Tibial artery (tissue), 4 donors: ENCODE measurements at regions not wholly inside any gene's neighbourhood (a gene's known extent, or its start where the extent isn't known, plus 50 kb on each side); places are given as distances from the start of the nearest gene placed in this dataset.
"Not testable (repeated sequence)": the region's sequence is repeated elsewhere in the genome, so short reads cannot be mapped to it uniquely, and the experiment has no call there.

ENCODE experiments used
- DNase-seq, 2 donors: peaks; one replicate each; pipeline ENCODE4 v3.0.0-alpha.2; 2019
- H3K27ac ChIP-seq, 2 donors: fragments of 200-600 bp; sonication (generic) in 1 of 2; 1 replicate in 1 of 2; 2 replicates in 1 of 2; pipeline ENCODE4 v1.5.1; 2018 to 2019; ENCODE audit warnings: mild to moderate bottlenecking in 1 of 2
- H3K27me3 ChIP-seq, 2 donors: fragments of 200-600 bp; sonication (generic) in 1 of 2; one replicate each; pipeline versions ENCODE4 v1.5.1 to v1.6.0; 2016 to 2019
- H3K36me3 ChIP-seq, 3 donors: fragments of 200-600 bp; sonication (generic) in 2 of 3; one replicate each; pipeline ENCODE4 v1.5.1; 2016 to 2019; ENCODE audit warnings: mild to moderate bottlenecking in 2 of 3
- H3K4me1 ChIP-seq, 4 donors: fragments of 200-600 bp; sonication (generic) in 2 of 4; 1 replicate in 3 of 4; 2 replicates in 1 of 4; pipeline ENCODE4 v1.5.1; 2016 to 2019
- H3K4me3 ChIP-seq, 2 donors: fragments of 200-600 bp; sonication (generic) in 1 of 2; 1 replicate in 1 of 2; 2 replicates in 1 of 2; pipeline ENCODE4 v1.5.1; 2018 to 2019; ENCODE audit warnings: mild to moderate bottlenecking in 2 of 2
- H3K9me3 ChIP-seq, 3 donors: fragments of 200-600 bp; sonication (generic) in 1 of 3; one replicate each; pipeline ENCODE4 v1.5.1; 2016 to 2019
- intact Hi-C: fragments of 100-400 bp; cut with DNase I; formaldehyde crosslinking; loops from one replicate; pipeline ENCODE4 v1.15.0; 2023; ENCODE audit warnings: low total_unique reads
- TF ChIP-seq, protein P1 (sequence below), 2 experiments: fragments of 200-600 bp in 1 of 2; fragments of 450-650 bp in 1 of 2; IDR thresholded peaks; one replicate each; pipeline ENCODE4 v1.5.1; 2017 to 2019; ENCODE audit warnings: antibody characterized with exemption in 2 of 2, mild to moderate bottlenecking in 1 of 2, moderate library complexity in 1 of 2

GRCh38 chr6:57815826-57816225, 498.4 kb downstream of the PRIM2 start:
- H3K4me3 ChIP-seq, H3K9me3 ChIP-seq, H3K36me3 ChIP-seq, intact Hi-C loops, DNase-seq, H3K27ac ChIP-seq, H3K4me1 ChIP-seq: not testable (repeated sequence)
- peaks cover 0 to 16% of the 10 kb centered on the region in 2 donors for H3K27me3 ChIP-seq

- H3K27ac ChIP-seq, H3K36me3 ChIP-seq, H3K4me1 ChIP-seq, intact Hi-C loops, H3K4me3 ChIP-seq, H3K9me3 ChIP-seq, DNase-seq: not testable (repeated sequence)
- H3K27me3 ChIP-seq = peaks cover 0 to 15% of the 10 kb centered on the region in 2 donors
Observed at GRCh38 chr6:57821325-57821724, 503.9 kb downstream of the PRIM2 start.

DNA sequence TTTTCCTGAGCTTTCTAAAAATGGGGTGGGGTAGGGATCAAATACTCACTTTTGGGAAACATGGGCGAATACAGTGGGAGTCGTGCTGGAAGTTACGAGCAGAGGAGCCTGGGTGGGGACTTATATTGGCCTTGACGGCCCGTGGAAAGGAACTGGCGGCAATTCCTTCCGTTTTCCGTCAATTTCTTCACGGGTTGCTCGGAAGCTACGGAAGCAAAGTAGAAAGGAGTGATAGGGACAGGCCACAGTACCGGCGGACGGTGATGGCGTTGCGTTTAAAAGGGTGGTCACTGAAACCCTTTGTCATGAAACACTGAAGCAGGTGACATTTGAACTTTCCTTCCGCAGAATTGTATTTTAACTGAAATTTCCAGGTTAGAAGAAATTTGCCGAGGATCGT, 505.0 kb downstream of the PRIM2 start:
- intact Hi-C loops, H3K27ac ChIP-seq, H3K9me3 ChIP-seq, DNase-seq, H3K4me3 ChIP-seq, H3K36me3 ChIP-seq, H3K4me1 ChIP-seq: not testable (repeated sequence)
- peaks cover 0 to 15% of the 10 kb centered on the region in 2 donors for H3K27me3 ChIP-seq

- DNase-seq = no peak
- intact Hi-C loops = no loop called here
- no peaks in the 10 kb centered on the region for H3K9me3 ChIP-seq
- no peak overlapping the region for H3K27ac ChIP-seq
- no peak overlapping the region for H3K4me3 ChIP-seq
- H3K4me1 ChIP-seq = no peaks in the 10 kb centered on the region
- H3K36me3 ChIP-seq = no peaks in the 10 kb centered on the region
- TF ChIP-seq, protein P1, sequence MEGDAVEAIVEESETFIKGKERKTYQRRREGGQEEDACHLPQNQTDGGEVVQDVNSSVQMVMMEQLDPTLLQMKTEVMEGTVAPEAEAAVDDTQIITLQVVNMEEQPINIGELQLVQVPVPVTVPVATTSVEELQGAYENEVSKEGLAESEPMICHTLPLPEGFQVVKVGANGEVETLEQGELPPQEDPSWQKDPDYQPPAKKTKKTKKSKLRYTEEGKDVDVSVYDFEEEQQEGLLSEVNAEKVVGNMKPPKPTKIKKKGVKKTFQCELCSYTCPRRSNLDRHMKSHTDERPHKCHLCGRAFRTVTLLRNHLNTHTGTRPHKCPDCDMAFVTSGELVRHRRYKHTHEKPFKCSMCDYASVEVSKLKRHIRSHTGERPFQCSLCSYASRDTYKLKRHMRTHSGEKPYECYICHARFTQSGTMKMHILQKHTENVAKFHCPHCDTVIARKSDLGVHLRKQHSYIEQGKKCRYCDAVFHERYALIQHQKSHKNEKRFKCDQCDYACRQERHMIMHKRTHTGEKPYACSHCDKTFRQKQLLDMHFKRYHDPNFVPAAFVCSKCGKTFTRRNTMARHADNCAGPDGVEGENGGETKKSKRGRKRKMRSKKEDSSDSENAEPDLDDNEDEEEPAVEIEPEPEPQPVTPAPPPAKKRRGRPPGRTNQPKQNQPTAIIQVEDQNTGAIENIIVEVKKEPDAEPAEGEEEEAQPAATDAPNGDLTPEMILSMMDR (IDR thresholded peaks at IDR 0.05) = no peak
- peaks cover 0 to 10% of the 10 kb centered on the region in 2 donors for H3K27me3 ChIP-seq
Observed at GRCh38 chr6:57822896-57823358, 505.5 kb downstream of the PRIM2 start.

DNA sequence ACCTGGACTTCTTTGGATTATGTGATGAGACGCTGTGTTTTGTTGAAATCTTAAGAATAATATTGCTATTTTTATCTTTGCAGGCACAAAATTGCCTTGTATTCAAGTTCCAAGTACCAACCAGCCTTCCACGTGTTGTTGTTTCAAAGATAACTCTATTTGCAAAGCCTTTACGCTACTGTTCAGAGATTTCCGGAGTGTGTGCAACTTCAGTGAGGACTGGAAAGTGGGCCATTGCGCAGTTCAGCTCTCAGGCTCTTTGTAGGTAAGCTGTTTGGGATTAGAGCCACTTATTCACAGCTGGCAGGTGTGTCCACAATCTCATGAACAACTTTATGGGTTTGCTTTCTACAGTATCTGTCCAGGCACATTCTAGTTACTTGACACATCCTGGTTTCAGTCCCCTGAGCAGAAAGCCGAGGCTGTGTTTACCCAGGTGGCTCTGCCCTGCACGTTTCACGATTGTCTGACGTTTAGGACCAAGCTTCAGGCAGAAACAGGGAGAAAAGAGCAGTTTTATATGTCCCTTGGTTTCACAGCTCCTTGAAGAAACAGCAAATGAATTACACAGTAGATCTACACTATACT, 520.3 kb downstream of the PRIM2 start:
- DNase-seq, H3K27me3 ChIP-seq, H3K36me3 ChIP-seq, intact Hi-C loops, H3K9me3 ChIP-seq, H3K27ac ChIP-seq, H3K4me1 ChIP-seq, H3K4me3 ChIP-seq: not testable (repeated sequence)

- H3K9me3 ChIP-seq, H3K4me1 ChIP-seq, H3K27ac ChIP-seq, H3K4me3 ChIP-seq, intact Hi-C loops, H3K36me3 ChIP-seq, H3K27me3 ChIP-seq, DNase-seq: not testable (repeated sequence)
Observed at GRCh38 chr6:57841551-57841950, 524.1 kb downstream of the PRIM2 start.

- H3K36me3 ChIP-seq, H3K9me3 ChIP-seq, H3K27ac ChIP-seq, H3K27me3 ChIP-seq, intact Hi-C loops, DNase-seq, H3K4me1 ChIP-seq, H3K4me3 ChIP-seq: not testable (repeated sequence)
Observed at GRCh38 chr6:57853745-57854407, 536.4 kb downstream of the PRIM2 start.

GRCh38 chr6:57860481-57861315, 543.3 kb downstream of the PRIM2 start:
- H3K4me3 ChIP-seq, H3K36me3 ChIP-seq, H3K9me3 ChIP-seq, H3K27me3 ChIP-seq, DNase-seq, H3K4me1 ChIP-seq, H3K27ac ChIP-seq, intact Hi-C loops: not testable (repeated sequence)

DNA sequence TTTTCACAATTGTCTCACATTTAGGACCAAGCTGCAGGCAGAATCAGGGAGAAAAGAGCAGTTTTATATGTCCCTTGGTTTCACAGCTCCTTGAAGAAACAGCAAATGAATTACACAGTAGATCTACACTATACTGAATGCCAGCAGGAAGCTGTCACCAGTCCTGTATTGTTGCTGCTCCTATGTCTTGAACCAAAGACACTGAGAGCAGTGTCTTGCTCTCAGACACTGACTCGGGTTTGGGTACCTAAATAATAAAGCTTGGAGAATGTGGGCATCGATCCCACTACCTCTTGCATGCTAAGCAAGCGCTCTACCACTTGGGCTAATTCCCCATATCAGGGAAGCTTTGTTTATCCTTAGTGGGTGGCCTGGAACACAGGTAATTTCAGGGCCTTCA, 552.7 kb downstream of the PRIM2 start:
- H3K4me1 ChIP-seq, H3K4me3 ChIP-seq, H3K36me3 ChIP-seq, DNase-seq, H3K9me3 ChIP-seq, intact Hi-C loops, H3K27ac ChIP-seq, H3K27me3 ChIP-seq: not testable (repeated sequence)

- H3K27ac ChIP-seq, H3K36me3 ChIP-seq, H3K27me3 ChIP-seq, H3K4me1 ChIP-seq, intact Hi-C loops, H3K4me3 ChIP-seq, H3K9me3 ChIP-seq, DNase-seq: not testable (repeated sequence)
Observed at GRCh38 chr6:57873424-57873823, 556.0 kb downstream of the PRIM2 start.

DNA sequence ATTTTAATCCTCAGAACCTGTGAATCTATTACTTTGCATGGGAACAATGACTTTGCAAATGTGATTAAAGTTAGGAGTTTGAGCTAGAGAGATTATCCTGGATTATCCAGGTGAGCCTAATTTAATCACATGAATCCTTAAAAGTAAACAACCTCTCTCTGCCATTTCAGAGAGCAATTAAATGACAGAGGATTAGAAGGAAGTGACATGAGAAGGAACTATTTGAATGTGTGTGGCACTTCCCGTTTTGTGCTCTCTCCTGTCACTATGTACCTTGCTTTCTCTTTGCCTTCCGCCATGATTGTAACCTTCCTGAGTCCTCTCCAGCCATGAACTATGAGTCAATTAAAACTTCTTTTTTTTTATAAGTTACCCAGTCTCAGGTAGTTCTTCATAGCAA, 559.2 kb downstream of the PRIM2 start:
- H3K27me3 ChIP-seq, intact Hi-C loops, DNase-seq, H3K9me3 ChIP-seq, H3K4me1 ChIP-seq, H3K4me3 ChIP-seq, H3K27ac ChIP-seq, H3K36me3 ChIP-seq: not testable (repeated sequence)

GRCh38 chr6:57877729-57878128, 560.3 kb downstream of the PRIM2 start:
- H3K4me1 ChIP-seq, intact Hi-C loops, H3K4me3 ChIP-seq, H3K27ac ChIP-seq, H3K9me3 ChIP-seq, H3K27me3 ChIP-seq, DNase-seq, H3K36me3 ChIP-seq: not testable (repeated sequence)

GRCh38 chr6:57878792-57879191, 561.4 kb downstream of the PRIM2 start:
- not testable (repeated sequence) for DNase-seq

More at GRCh38 chr6:57878792-57879191, 561.4 kb downstream of the PRIM2 start:
- H3K27ac ChIP-seq, intact Hi-C loops, H3K9me3 ChIP-seq, H3K27me3 ChIP-seq, H3K4me1 ChIP-seq, H3K36me3 ChIP-seq, H3K4me3 ChIP-seq: not testable (repeated sequence)
